Transverse colon (tissue), 4 donors: ENCODE measurements at regions not wholly inside any gene's neighbourhood (a gene's known extent, or its start where the extent isn't known, plus 50 kb on each side); places are given as distances from the start of the nearest gene placed in this dataset.

Source experiments
- DNase-seq: peaks from one replicate; pipeline ENCODE4 v3.0.0-alpha.2; 2019
- H3K27ac ChIP-seq, 4 donors: fragments of 200-600 bp; sonication (generic); 2 replicates each; pipeline ENCODE4 v1.5.1; 2016 to 2018; ENCODE audit warnings: inconsistent platforms in 4 of 4
- H3K27me3 ChIP-seq: fragments of 200-600 bp; sonication (generic); 2 replicates; pipeline ENCODE4 v1.5.1; 2017; ENCODE audit warnings: inconsistent platforms
- H3K36me3 ChIP-seq, 4 donors: fragments of 200-600 bp; sonication (generic); 2 replicates each; pipeline ENCODE4 v1.5.1; 2017 to 2019; ENCODE audit warnings: inconsistent platforms in 4 of 4
- H3K4me1 ChIP-seq, 4 donors: fragments of 200-600 bp; sonication (generic); 2 replicates each; pipeline ENCODE4 v1.5.1; 2017 to 2020; ENCODE audit warnings: inconsistent platforms in 4 of 4
- H3K4me3 ChIP-seq, 4 donors: fragments of 200-600 bp; sonication (generic); 1 replicate in 1 of 4; 2 replicates in 3 of 4; pipeline versions ENCODE4 v1.5.1 to v1.6.1; 2017 to 2019; ENCODE audit warnings: inconsistent platforms in 4 of 4
- H3K9me3 ChIP-seq, 2 donors: fragments of 200-600 bp; sonication (generic); 2 replicates each; pipeline ENCODE4 v1.5.1; 2017 to 2019; ENCODE audit warnings: inconsistent platforms in 2 of 2
- EP300 ChIP-seq: sonication (generic); formaldehyde crosslinking; IDR thresholded peaks from one replicate; pipeline ENCODE4 v1.6.1; 2017; ENCODE audit warnings: antibody characterized with exemption, low read depth
- POLR2A ChIP-seq: fragments of 450-650 bp; IDR thresholded peaks from one replicate; pipeline ENCODE4 v1.6.1; 2016; ENCODE audit warnings: antibody characterized with exemption, mild to moderate bottlenecking, moderate library complexity
- POLR2AphosphoS5 ChIP-seq, 3 donors: sonication (generic); formaldehyde crosslinking; IDR thresholded peaks; one replicate each; pipeline ENCODE4 v1.6.1; 2016; ENCODE audit warnings: antibody characterized with exemption in 3 of 3
- WGBS, 2 donors: methylation state at CpG; one replicate each; pipeline ENCODE4 v1.1.5; 2018; ENCODE audit warnings: low coverage in 1 of 2; 5-methylcytosine and 5-hydroxymethylcytosine counted together
- in situ Hi-C, 4 donors: fragments of 200-750 bp; cut with MboI; loops; one replicate each; pipeline versions ENCODE4 v1.15.0 to v1.15.1; 2017; ENCODE audit warnings: low sequenced_read_pairs in 3 of 4, low pct_ligation_motif_present in 1 of 4, low pct_unique_long_range_greater_than_20kb in 1 of 4
- intact Hi-C: fragments of 100-400 bp; cut with DNase I; formaldehyde crosslinking; loops from one replicate; pipeline ENCODE4 v1.15.1; 2023; ENCODE audit warnings: low total_unique reads
- TF ChIP-seq, protein P1 (sequence below), 5 experiments: fragments of 200-600 bp in 3 of 5; fragments of 450-650 bp in 2 of 5; sonication (generic) in 3 of 5; IDR thresholded peaks; 1 replicate in 2 of 5; 2 replicates in 3 of 5; pipeline ENCODE4 v1.5.1; 2016 to 2017; ENCODE audit warnings: antibody characterized with exemption in 5 of 5, inconsistent platforms in 3 of 5, mild to moderate bottlenecking in 2 of 5, moderate library complexity in 1 of 5

DNA sequence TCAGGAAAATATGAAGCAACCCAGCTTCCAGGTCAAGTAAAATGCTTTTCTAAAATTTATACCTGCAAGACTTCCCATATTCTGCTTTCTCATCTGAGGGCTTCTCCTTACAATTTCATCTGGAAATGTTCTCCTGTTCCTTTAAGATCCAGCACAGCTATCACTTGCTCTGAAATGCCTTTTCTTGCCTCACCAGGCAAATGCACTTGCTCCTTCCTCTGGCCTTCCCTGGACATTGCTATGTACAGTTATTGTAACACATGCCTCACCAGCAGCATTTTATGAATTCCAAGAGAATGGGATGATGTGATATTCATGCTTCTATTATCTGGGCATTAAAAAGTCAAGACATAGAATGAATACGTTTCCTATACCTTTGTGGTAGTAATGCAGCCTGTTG, 842.1 kb upstream of the INTU start:
- no peaks in the 10 kb centered on the region for H3K27me3 ChIP-seq
- no peaks in the 10 kb centered on the region for H3K9me3 ChIP-seq
- intact Hi-C loops (no loop called here), in situ Hi-C loops (no loop called here)
- 44 to 66% methylated on average over 1 of the region's 1 CpG for WGBS, 2 donors
- no peak overlapping the region for H3K4me3 ChIP-seq
- no peaks in the 10 kb centered on the region for H3K36me3 ChIP-seq
- TF ChIP-seq POLR2A = no peak
- no peak for TF ChIP-seq POLR2AphosphoS5 (IDR thresholded peaks at IDR 0.05)
- TF ChIP-seq, protein P1, sequence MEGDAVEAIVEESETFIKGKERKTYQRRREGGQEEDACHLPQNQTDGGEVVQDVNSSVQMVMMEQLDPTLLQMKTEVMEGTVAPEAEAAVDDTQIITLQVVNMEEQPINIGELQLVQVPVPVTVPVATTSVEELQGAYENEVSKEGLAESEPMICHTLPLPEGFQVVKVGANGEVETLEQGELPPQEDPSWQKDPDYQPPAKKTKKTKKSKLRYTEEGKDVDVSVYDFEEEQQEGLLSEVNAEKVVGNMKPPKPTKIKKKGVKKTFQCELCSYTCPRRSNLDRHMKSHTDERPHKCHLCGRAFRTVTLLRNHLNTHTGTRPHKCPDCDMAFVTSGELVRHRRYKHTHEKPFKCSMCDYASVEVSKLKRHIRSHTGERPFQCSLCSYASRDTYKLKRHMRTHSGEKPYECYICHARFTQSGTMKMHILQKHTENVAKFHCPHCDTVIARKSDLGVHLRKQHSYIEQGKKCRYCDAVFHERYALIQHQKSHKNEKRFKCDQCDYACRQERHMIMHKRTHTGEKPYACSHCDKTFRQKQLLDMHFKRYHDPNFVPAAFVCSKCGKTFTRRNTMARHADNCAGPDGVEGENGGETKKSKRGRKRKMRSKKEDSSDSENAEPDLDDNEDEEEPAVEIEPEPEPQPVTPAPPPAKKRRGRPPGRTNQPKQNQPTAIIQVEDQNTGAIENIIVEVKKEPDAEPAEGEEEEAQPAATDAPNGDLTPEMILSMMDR (IDR thresholded peaks at IDR 0.05) = no peak
- no peak for TF ChIP-seq EP300
- no peak for DNase-seq
- H3K27ac ChIP-seq = no peak overlapping the region
- H3K4me1 ChIP-seq = no peaks in the 10 kb centered on the region

DNA sequence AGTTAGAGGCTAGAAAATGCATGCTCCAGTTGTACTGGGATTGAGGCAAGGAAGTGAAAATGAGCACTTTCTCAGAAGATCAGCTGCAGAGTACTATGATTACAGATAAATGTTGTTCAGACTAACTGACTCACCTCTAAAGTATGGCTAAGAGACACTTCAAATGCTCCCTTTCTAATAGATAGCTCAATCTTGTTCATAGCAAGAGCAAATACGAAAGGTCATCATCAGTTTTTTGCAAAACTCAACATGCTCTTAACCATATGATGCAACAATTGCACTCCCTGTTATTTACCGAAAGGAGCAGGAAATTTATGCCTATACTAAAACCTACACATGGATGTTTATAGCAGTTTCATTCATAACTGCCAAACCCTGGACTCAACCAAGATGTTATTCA, 838.4 kb upstream of the INTU start:
- WGBS, 2 donors = 57 to 77% methylated on average over 2 of the region's 2 CpGs
- Histone ChIP-seq H3K27ac (no peak overlapping the region), H3K27me3 (no peaks in the 10 kb centered on the region), H3K4me3 (no peak overlapping the region), H3K36me3 (no peaks in the 10 kb centered on the region), H3K4me1 (no peaks in the 10 kb centered on the region), H3K9me3 (no peaks in the 10 kb centered on the region)
- intact Hi-C loops (no loop called here), in situ Hi-C loops (no loop called here)
- no peak for TF ChIP-seq POLR2A
- no peak for TF ChIP-seq POLR2AphosphoS5 (IDR thresholded peaks at IDR 0.05)
- TF ChIP-seq EP300 = no peak
- TF ChIP-seq, protein P1 (IDR thresholded peaks at IDR 0.05) = no peak
- no peak for DNase-seq

DNA sequence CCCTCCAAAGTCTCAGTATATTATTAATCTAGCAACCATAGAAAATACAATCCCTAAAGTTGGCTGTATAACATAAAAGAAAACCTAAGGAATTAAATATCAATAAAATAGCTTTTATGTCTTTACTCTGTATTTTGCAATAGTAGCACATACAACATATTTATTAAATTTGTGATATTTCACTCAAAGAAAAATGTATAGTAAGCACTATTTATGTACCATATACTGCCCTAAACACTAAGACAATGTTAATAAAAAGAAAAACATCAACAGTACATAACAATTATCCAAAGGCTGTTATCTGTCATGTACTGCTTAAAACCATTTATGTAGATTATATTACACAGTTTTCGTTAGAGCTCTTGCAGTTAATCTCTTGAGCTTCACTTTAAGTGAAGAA, 834.5 kb upstream of the INTU start:
- in situ Hi-C loops (no loop called here), intact Hi-C loops (no loop called here)
- H3K36me3 ChIP-seq = no peaks in the 10 kb centered on the region
- DNase-seq = no peak
- WGBS, 2 donors = 61 to 93% methylated on average over 1 of the region's 1 CpG
- no peak overlapping the region for H3K4me3 ChIP-seq
- H3K27ac ChIP-seq = no peak overlapping the region
- H3K4me1 ChIP-seq = no peaks in the 10 kb centered on the region
- no peaks in the 10 kb centered on the region for H3K9me3 ChIP-seq
- TF ChIP-seq, protein P1 (IDR thresholded peaks at IDR 0.05) = no peak
- no peak for TF ChIP-seq POLR2AphosphoS5 (IDR thresholded peaks at IDR 0.05)
- no peak for TF ChIP-seq POLR2A
- no peak for TF ChIP-seq EP300
- H3K27me3 ChIP-seq = no peaks in the 10 kb centered on the region

DNA sequence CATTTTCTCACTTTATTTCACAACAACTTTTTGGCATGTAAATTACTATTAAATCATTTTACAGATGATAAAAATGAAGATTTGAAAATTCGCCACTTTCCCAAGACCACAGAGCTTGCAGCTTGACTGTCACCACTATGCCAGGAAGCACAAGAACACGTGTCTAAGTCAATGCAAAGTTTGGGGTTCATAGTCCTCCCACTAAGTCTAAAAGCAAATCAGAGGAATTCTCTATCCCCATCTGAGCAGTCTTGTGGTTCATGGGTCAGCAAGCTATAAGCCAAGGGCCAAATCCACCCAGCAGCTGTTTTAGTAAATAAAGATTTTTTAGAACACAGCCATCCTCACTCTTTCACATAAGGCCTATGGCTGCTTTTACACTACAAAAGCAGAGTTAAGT, 833.3 kb upstream of the INTU start:
- Histone ChIP-seq H3K27ac (no peak overlapping the region), H3K27me3 (no peaks in the 10 kb centered on the region), H3K9me3 (no peaks in the 10 kb centered on the region), H3K4me3 (no peak overlapping the region), H3K36me3 (no peaks in the 10 kb centered on the region), H3K4me1 (no peaks in the 10 kb centered on the region)
- in situ Hi-C loops (no loop called here), intact Hi-C loops (no loop called here)
- no peak for DNase-seq
- TF ChIP-seq POLR2AphosphoS5 (IDR thresholded peaks at IDR 0.05) (no peak), EP300 (no peak), POLR2A (no peak)
- TF ChIP-seq, protein P1 (IDR thresholded peaks at IDR 0.05) = no peak
- WGBS, 2 donors = 62 to 63% methylated on average over 2 of the region's 2 CpGs
